Psoas muscle (tissue), 7 donors: ENCODE measurements at regions not wholly inside any gene's neighbourhood (a gene's known extent, or its start where the extent isn't known, plus 50 kb on each side); places are given as distances from the start of the nearest gene placed in this dataset.
"Not testable (repeated sequence)": the region's sequence is repeated elsewhere in the genome, so short reads cannot be mapped to it uniquely, and the experiment has no call there.

Source experiments
- ATAC-seq, 4 donors: fragments of 200-7000 bp; cut with Tn5 transposase; one replicate each; pipeline ENCODE4 v1.9.1; 2020; ENCODE audit warnings: moderate library complexity in 3 of 4, mild to moderate bottlenecking in 2 of 4
- DNase-seq, 2 donors: peaks; one replicate each; pipeline ENCODE4 v3.0.0-alpha.2; 2020
- H3K27ac ChIP-seq: fragments of 200-600 bp; one replicate; pipeline ENCODE4 v1.8.0; 2022
- H3K27me3 ChIP-seq, 3 donors: fragments of 200-600 bp in 1 of 3; one replicate each; pipeline versions ENCODE4 v1.6.1 to v1.8.0; 2013 to 2022; ENCODE audit warnings: low read length in 2 of 3, mild to moderate bottlenecking in 2 of 3, moderate library complexity in 1 of 3; ENCODE audit not compliant: insufficient read depth in 3 of 3
- H3K36me3 ChIP-seq, 2 donors: fragments of 200-600 bp in 1 of 2; one replicate each; pipeline versions ENCODE4 v1.6.1 to v1.8.0; 2013 to 2022; ENCODE audit warnings: low read depth in 1 of 2, mild to moderate bottlenecking in 1 of 2, moderate library complexity in 1 of 2; ENCODE audit not compliant: insufficient read depth in 1 of 2
- H3K4me1 ChIP-seq: fragments of 200-600 bp; one replicate; pipeline ENCODE4 v1.8.0; 2022
- H3K4me3 ChIP-seq: fragments of 200-600 bp; one replicate; pipeline ENCODE4 v1.8.0; 2022; ENCODE audit warnings: mild to moderate bottlenecking
- H3K9me3 ChIP-seq: fragments of 200-600 bp; one replicate; pipeline ENCODE4 v1.8.0; 2022
- CTCF ChIP-seq: fragments of 200-600 bp; IDR thresholded peaks from one replicate; pipeline ENCODE4 v1.8.0; 2022; ENCODE audit warnings: antibody characterized with exemption
- WGBS, 3 donors: extraction: QIAGEN DNeasy Blood & Tissue Kit; methylation state at CpG; one replicate each; pipeline versions ENCODE4 v1.1.6 to v1.1.7; 2013; 5-methylcytosine and 5-hydroxymethylcytosine counted together
- intact Hi-C, 2 donors: fragments of 100-400 bp; cut with DNase I; formaldehyde crosslinking; loops; one replicate each; pipeline versions ENCODE4 v1.11.0 to v1.14.2; 2022
- donor health status: healthy with polysubstance abuse.
- donor health status: DM: no; HTN: no; CAD: no; lungs with moderate emphysema.
- donor health status: Bipolar disorder and iron deficiency.
- donor health status: healthy.
- donor health status: DM: yes; HTN: yes; CAD: no.
- donor health status: DM: no; HTN: no; CAD: no.
- donor health status: DM: yes; HTN: yes; CAD: no.

GRCh38 chr7:57203161-57203791, 71.0 kb upstream of the ZNF479 start:
- intact Hi-C loops: no loop called here
- Histone ChIP-seq H3K27me3 (no peaks in the 10 kb centered on the region), H3K36me3 (no peaks in the 10 kb centered on the region), H3K9me3 (peaks cover 4% of the 10 kb centered on the region), H3K27ac (no peak overlapping the region), H3K4me1 (no peaks in the 10 kb centered on the region), H3K4me3 (no peak overlapping the region)
- TF ChIP-seq CTCF: no peak
- 34 to 55% (median 36%) methylated on average over 50 to 51 of the region's 51 CpGs for WGBS, 3 donors
- DNase-seq (no peak), ATAC-seq (no peak)

GRCh38 chr7:57203858-57204257, 71.6 kb upstream of the ZNF479 start:
- intact Hi-C loops: not testable (repeated sequence)

GRCh38 chr7:57204411-57204811, 72.2 kb upstream of the ZNF479 start:
- no peak overlapping the region for H3K27ac ChIP-seq
- no peak for ATAC-seq
- no peak for TF ChIP-seq CTCF
- intact Hi-C loops: no loop called here
- no peaks in the 10 kb centered on the region for H3K27me3 ChIP-seq
- no peak for DNase-seq
- H3K4me3 ChIP-seq: no peak overlapping the region
- 83 to 91% (median 84%) methylated on average over 10 of the region's 10 CpGs for WGBS, 3 donors
- no peaks in the 10 kb centered on the region for H3K36me3 ChIP-seq
- H3K9me3 ChIP-seq: peaks cover 4% of the 10 kb centered on the region
- H3K4me1 ChIP-seq: no peaks in the 10 kb centered on the region

More at GRCh38 chr7:57203858-57204257, 71.6 kb upstream of the ZNF479 start:
- not testable (repeated sequence) for DNase-seq, H3K4me3 ChIP-seq, H3K36me3 ChIP-seq, ATAC-seq, H3K9me3 ChIP-seq, H3K27ac ChIP-seq, H3K4me1 ChIP-seq, H3K27me3 ChIP-seq
- WGBS, 3 donors: 54 to 63% (median 54%) methylated on average over 15 of the region's 15 CpGs

- no peaks in the 10 kb centered on the region for H3K36me3 ChIP-seq
- no peak overlapping the region for H3K27ac ChIP-seq
- WGBS, 3 donors: 83 to 92% (median 91%) methylated on average over 7 of the region's 7 CpGs
- no peak for DNase-seq
- no peaks in the 10 kb centered on the region for H3K4me1 ChIP-seq
- ATAC-seq: no peak
- TF ChIP-seq CTCF: no peak
- peaks cover 4% of the 10 kb centered on the region for H3K9me3 ChIP-seq
- H3K27me3 ChIP-seq: no peaks in the 10 kb centered on the region
- intact Hi-C loops: no loop called here
- H3K4me3 ChIP-seq: no peak overlapping the region
Observed at GRCh38 chr7:57205000-57205399, 72.8 kb upstream of the ZNF479 start.

GRCh38 chr7:57207836-57208235, 75.6 kb upstream of the ZNF479 start:
- no peaks in the 10 kb centered on the region for H3K36me3 ChIP-seq
- no peak for TF ChIP-seq CTCF
- no peak for ATAC-seq
- WGBS, 3 donors: 57 to 65% (median 57%) methylated on average over 6 of the region's 6 CpGs
- H3K4me3 ChIP-seq: no peak overlapping the region
- H3K27ac ChIP-seq: no peak overlapping the region
- H3K4me1 ChIP-seq: no peaks in the 10 kb centered on the region
- peaks cover 4% of the 10 kb centered on the region for H3K9me3 ChIP-seq
- no peaks in the 10 kb centered on the region for H3K27me3 ChIP-seq
- intact Hi-C loops: no loop called here
- DNase-seq: no peak
